HG03571 (cell line): ENCODE measurements at regions not wholly inside any gene's neighbourhood (a gene's known extent, or its start where the extent isn't known, plus 50 kb on each side); places are given as distances from the start of the nearest gene placed in this dataset.
"Not testable (repeated sequence)": the region's sequence is repeated elsewhere in the genome, so short reads cannot be mapped to it uniquely, and the experiment has no call there.

Experiments
- ATAC-seq: cut with Tn5 transposase; IDR thresholded peaks from one replicate; pipeline ENCODE4 v1.9.1; 2021; ENCODE audit not compliant: unreplicated experiment

DNA sequence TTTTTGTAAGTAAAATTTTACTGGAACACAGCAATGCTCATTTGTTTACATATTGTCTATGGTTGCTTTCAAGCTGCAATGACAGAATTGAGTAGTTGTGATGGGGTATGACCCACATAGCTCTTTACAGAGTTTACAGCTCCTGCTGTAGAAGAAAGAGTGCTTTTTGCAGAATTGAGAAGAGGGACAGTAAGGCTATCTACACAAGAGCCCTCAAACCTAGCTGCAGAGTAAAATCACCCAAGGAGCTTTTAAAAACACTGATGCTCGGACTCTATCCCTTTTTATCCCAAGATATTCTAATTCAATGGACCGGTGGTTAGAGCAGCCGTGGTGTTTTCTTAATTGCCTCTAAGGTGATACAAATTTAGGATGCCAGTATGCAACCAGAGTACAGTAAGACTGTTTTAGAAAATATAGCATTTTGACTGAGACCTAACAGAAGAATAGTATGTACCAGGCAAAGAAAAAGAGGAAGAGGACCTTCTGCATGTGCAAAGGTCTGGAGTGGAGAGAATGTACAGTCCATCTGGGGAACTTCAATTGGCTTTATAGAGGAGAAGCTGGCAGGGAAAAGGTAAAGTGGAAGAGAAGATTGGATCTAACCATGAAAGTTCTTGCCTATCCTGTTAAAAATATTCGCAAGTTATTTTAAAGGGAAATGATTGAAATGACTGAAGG is 663.6 kb upstream of the CPEB2 start:
- no peak for ATAC-seq

DNA sequence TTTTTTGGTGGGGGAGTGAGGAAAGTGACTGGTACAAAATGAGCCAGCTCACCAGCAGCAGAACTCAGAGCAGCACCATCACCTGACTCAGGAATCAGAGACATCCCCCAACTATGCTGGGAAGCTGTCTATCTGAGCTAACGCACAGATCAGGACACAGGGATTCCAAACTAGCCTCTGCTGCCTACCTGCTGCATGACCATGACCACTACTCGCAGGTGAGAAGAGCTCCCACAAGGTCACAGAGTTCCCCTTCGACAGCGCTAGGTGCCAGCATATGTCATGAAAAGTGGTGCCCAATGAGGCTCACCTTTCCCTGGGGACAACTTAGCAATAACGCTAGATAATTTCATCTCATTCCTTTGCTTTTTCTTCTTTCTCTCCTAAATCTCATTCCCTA is 662.6 kb upstream of the CPEB2 start:
- ATAC-seq, result no peak

DNA sequence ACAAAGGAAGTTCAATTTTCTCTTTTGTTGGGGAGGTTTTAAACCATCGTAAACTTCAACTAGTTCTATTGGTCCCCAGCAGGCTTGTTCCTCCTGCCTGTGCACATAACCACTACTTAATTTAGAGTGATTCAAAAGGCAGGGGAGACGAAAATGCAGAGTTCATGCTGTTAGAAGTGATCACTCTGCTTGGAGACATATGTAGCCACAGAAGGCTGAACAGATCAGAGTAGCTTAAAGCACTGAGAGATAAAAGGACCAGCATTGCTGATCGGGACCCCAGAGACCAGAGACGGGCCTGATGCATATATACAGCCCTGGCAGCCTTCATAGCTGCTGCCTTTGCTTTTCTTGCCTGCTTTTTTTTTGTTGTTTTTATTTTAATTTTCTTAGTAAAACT is 662.0 kb upstream of the CPEB2 start:
- ATAC-seq, result no peak

DNA sequence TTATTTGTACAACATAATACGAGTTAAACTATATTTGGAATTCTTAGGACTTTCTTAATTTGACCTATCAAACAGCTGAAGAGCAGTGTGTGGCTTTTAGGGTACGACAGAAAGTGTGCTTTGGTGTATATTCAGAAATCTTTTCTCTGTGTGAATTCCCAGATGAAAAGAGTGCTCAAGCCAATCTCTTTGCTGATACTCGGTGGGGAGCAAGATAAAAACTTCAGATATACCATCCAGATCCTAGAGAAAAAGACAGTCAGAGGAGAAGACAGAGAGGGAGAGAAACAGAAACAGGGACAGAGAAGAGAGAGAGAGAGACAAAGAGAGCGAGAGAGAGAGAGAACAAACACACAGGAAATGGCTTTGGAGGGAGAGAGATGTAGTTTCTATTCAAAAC is 658.3 kb upstream of the CPEB2 start:
- no peak for ATAC-seq

DNA sequence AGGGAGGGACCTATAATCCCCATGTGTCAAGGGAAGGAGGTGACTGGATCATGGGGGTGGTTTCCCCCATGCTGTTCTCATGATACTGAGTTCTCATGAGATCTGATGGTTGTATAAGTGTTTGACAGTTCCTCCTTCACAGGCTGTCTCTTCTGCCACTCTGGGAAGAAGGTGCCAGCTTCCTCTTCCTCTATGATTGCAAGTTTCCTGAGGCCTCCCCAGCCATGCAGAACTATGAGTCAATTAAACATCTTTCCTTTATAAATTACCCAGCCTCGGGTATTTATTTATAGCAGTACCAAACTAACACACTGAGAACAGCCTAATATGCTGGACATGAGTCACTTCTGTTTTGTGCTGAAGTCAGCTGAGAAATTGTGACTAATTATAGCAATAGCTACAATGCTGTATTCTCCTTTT is 656.9 kb upstream of the CPEB2 start:
- ATAC-seq, result no peak

DNA sequence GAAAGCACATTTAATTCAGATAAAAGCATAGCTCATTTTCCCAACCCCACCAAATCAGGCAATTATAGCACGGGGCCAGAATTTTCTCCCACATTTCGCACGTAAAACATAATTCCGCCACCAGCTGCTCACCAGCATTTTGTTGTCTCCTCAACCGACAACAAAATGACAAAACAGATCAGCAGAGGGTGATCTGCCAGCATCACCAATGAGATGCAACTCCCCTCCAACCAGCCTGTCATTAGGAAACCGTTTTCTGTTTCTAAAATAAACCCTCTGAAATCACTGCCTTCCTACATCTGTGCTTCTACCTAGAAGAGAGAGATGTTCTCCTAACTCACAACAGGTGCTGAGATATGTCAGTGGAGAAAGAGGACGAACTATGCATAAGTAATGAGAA is 654.8 kb upstream of the CPEB2 start:
- ATAC-seq, result no peak

DNA sequence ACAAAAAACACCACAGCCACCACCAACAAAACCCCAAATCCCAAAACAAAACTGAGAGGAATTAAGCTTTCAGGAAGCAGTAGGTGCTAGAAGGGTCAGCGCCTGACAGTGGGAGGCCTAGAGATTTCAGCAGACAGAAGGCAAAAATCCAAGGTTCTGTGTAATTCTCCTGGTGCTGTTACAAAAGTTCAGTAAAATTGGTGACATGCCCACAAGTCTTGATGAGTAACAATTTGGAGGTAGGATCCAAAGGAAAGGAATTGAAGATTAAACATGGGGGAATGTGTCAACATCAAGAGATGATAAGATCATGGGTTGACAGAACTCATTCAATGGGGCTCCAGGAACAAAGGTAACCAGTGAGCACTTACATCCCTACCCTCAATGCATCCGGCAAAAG is 653.8 kb upstream of the CPEB2 start:
- no peak for ATAC-seq

DNA sequence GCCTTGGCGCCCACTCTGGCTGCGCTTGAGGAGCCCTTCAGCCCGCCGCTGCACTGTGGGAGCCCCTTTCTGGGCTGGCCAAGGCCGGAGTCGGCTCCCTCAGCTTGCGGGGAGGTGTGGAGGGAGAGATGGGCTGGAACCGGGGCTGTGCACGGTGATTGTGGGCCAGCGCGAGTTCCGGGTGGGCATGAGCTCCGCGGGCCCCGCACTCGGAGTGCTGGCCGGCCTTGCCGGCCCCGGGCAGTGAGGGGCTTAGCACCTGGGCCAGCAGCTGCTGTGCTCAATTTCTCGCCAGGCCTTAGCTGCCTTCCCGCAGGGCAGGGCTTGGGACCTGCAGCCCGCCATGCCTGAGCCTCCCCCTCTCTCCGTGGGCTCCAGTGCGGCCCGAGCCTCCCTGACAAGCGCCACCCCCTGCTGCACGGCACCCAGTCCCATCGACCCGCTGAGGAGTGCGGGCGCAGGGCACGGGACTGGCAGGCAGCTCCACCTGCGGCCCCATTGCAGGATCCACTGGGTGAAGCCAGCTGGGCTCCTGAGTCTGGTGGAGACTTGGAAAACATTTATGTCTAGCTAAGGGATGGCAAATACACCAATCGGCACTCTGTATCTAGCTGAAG is 643.6 kb upstream of the CPEB2 start:
- ATAC-seq, result not testable (repeated sequence)

DNA sequence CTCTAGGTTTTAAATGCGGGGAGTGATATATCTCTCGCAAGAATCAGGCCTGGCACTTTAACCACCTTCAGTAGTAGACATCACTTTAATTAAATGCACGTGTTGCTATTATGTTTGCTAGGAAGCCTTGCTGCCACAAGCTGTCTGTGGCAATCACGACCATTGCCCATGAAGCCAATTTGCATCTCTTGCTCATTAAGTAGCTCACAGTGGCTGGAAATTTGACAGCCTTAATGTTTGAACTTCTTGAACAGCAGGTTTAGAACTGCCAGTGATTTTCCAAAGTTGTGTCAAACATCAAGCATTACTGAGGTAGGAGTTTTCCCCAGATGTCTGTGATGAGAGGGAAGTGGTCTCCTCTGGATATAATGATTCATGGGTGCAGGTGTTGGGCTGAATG is 642.3 kb upstream of the CPEB2 start:
- ATAC-seq, result no peak

DNA sequence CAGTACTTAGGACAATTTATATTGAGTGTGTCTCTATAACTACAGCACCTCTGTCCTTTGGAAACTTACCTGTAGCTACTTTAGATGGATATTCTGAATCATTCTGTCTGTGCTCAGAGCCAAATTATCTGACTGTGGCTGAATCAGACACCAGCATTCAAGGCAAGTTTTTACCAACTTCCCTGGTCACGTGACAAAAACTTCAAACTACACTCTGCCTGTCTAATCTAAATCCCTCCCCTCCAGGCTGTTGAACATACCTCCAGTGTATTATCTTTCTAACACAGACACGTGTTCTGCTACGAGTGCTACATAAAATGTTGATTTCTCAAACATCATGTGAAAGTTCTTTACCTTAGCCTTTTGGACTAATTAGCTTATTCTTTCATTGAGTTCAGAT is 641.2 kb upstream of the CPEB2 start:
- no peak for ATAC-seq

DNA sequence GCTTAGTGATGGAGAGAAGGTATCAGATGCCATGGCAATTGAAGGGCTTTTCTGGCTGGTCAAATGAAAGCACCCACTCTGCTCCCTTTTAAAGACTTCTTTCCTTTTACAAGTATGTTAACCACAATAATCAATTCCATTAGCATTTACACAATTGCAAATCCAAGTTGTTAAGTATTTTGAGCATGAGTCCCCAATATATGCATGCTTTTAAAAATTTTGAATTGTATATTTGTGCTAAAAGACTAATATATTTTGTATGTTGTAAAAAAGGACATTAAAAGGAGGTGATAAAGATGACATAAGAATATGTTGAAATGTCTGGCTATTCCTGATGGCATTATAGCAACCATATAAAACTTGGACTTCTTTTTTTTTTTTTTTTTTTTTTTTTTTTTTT is 639.9 kb upstream of the CPEB2 start:
- ATAC-seq, result no peak

DNA sequence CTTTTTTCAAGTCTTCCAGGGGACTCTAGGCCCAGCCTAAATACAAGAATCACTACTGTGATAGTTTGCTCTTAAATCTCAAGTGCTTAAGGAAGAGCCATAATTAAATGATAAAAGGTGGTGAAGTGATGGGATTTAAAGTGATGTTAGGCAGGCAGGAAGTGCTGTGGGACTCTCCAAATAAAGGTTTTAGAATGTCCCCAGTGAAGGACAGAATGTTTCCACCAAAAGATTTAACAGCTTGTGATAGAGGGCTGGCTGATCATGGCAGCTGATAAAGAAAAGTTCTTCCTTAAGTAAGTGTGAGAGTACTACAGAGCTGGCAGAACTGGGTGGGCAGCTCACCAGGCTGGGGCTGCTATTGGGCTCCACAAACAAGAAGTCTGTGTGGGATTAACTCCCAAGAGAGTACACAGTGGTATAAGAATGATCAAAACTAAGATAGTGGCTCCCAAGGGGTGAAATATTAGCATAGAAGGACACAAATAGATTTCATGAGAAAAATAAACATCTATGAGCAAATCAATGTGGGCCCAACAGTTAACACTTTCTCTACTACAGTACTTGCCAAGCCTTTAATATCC is 637.2 kb upstream of the CPEB2 start:
- ATAC-seq, result no peak

DNA sequence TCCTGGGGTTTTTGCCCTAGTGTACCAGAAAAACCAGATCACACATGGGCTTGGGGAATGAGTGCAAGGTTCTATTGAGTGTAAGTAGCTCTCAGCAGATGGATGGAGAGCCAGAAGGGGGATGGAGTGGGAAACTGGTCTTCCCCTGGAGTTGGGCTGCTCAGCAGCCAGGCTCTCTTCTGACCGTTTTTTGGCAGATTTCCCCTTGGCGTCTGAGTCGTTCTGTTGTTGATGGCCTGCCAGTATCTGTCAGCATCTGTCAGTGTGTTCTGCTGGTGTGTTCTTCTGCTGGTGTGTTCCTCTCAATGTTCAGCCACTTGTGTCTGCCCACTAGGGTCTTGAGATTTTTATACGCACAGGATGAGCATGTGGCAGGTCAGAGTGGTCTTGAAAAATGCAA is 633.9 kb upstream of the CPEB2 start:
- ATAC-seq, result no peak

DNA sequence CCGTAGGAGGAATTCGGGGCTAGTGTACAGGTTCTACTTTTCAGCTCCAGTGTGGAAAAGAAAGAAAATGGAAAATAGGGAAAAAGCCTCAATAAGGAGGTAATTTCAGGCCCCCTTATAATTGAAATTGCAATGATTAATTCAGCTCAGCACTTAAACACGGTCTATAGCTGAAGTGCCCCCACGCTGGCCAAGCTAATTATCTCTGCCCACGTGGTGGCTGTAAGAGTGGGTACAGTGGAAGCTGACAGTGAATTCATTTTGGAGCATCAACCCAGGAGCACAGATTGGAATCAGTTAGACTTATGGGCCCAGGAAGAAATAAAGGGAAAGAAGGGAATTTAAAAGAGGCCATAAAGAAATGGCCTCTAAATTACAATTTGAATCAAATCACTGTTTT is 631.1 kb upstream of the CPEB2 start:
- no peak for ATAC-seq

DNA sequence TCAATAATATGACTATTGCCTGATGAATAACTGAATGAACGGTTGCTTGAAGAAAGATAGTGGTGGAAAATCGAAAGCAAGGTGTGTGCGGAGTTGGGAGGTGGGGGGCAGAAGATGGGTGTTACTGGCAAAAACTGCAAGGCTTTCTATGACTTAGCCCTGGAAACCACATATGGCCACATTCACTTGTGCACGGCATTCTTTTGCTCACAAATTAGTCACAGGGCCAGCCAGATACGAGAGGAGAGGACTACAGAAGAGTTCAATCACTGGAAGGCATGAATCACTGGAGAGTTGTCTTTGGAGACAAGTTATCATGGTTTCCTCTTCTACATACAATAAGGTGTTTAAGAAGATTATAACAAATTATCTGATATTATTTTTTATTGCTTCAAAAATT is 626.5 kb upstream of the CPEB2 start:
- no peak for ATAC-seq

DNA sequence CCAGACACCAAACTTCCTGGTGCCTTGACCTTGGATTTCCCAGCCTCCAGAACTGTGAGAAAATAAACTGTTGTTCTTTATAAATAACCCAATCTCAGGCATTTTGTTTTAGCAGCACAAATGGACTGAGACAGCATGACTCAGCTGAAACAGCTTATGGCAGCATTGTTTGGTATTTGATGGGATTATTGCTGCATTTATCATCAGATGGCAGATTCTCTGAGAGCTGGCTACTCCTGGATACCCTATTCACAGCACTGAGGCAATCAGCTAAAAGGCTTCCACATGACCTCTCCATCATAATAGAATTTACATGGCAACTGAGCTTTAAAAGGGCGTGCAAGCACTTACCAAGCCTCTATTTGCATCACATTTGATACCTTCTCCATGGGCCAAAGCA is 623.1 kb upstream of the CPEB2 start:
- no peak for ATAC-seq

DNA sequence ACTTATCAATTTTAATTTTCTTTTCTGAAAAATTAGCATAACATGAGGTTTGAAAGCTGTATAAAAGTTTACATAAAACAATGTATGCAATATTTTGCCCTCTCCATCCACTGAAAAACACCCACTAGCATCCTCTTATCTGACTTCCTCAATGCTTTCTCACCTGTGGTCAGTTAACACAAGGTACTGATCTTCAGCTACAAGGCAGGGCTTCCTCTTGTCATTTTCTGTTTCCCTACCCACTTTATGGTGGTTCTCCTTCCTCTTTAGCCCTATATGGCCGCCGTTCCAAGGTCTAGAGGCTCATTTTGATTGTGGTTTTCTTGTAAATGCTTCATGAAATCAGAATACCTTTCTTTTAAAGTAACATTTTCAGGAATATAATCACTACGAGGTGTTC is 618.6 kb upstream of the CPEB2 start:
- no peak for ATAC-seq

DNA sequence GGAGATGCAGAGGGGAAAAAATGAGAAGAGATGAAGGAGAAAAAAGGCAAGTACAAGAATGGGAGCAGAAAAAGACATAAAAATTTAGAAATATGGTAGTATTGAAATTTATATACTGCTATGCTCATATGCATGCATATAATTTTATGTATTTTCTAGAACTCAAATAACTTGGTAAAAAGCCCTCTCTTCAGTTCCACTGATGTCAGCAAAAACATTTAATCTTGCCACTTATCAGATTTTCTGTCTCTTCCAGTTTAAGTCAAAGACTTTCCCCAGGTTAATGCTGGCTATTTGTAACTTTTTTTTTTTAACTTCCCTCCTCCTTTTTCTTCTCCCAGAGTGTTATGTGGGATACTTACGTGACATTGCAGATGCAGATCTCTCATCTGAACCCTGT is 617.5 kb upstream of the CPEB2 start:
- ATAC-seq, result no peak

DNA sequence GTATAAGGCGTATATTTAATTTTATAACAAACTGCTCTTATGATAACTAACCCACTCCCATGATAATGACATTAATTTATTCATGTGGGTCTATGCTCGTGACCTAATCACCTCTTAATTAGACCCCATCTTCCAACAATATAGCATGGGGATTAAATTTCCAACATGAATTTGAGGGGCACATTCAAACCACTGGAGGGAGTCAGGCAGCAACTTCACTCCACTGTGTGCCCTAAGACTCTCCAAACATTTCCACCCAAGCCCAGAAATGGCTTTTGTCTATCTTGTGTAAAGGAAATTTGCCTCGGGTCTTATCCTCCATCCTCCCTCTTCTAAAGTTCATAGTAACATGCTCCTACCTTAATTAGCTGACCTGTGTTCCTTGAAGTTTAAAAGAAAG is 616.1 kb upstream of the CPEB2 start:
- no peak for ATAC-seq

DNA sequence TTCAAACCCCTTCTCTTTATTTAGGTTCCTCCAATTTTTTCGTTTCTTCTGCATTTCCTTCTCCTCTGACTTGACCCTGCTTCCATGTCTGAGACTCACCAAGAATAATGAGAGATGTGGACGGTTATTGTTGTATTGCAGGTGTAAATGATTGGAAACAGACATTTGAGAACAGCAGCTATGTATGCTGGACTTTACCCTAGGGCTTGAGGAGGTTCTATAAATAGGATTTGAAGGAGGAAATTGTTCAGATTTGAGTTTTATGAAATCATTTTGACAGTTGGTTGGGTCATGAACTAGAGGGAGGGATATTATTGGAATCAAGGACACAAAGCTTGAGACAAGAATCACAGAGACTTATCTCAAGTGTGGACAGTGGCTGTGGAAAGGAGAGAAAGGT is 614.6 kb upstream of the CPEB2 start:
- no peak for ATAC-seq

DNA sequence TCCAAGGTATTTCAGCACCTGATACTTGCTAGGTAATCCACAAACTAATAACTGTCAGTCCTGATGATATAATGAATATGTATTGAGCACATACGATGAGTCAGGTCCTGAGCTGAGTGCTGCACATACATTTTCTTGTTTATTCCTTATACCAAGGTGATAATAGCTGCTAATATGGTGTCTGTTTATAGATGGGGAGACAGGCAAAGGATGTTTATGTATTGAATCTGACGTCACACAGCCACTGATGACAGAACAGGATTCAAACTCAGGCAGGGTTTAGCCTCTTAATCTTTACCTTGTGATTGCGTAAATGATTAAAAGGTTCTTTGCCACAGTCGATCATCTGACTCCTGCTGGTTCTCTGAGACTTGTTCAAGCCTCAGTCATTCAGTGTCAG is 609.9 kb upstream of the CPEB2 start:
- ATAC-seq, result no peak

DNA sequence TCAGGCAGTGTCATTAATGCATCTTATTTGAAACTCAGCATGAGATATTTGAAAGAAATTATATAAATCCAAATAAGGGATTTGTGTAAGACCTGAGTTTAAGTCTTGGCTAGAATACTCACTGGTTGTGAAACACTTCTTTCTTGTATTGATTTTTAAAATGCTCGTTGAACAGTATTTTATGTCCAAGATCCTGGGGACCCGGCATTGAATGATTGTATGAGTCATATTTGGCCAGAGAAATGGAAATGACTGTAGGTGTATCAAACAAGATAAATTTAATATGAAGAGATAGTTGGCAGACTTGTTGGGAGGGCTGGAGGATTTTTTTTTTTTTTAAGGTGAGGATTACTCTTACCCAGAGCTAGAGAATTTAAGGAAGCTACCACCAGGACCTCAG is 606.1 kb upstream of the CPEB2 start:
- ATAC-seq, result no peak

DNA sequence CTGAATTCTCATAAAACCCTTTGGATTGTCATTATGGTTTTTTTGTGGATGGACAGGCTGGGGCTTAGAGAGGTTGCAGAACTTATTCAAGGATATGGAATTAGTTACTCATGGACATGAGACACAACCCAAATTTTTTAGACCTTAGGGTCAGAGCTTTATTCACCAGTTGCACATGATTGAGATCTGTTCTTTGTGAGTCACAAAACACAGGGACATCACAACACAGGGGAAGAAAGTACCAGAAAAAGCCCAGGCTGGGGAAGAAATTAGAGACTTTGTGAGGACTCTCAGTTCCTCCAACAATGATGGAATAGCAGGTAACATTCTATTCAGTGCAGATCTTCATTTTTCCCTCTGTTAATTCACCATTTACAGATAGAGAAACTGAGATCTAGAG is 602.4 kb upstream of the CPEB2 start:
- ATAC-seq, result no peak
